ENCODE measurements at regions not wholly inside any gene's neighbourhood (a gene's known extent, or its start where the extent isn't known, plus 50 kb on each side); places are given as distances from the start of the nearest gene placed in this dataset.

DNA sequence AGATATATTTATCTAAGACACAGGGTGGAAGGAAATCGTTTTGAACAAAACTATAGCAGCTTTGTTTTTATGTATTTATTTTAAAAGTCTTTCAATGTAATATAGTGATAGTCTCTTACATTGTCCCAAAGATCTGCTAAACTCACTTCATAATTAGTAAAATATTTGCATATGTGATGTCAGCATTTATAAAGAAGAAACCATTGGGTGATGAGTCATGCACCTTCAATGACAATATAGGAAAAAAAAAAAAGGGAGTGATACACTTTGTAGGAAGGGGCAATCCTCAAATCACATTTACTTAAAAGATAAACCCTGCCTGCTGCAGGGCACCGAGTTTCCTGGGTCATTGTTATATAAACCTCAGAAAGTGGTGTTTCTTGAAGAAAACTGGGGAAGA is 112.4 kb upstream of the SEMA3C start:
- Mint-ChIP-seq H3K4me1 (no peaks in the 10 kb centered on the region), H3K27ac (no peak overlapping the region), H3K4me3 (peak overlapping the region in 1 of 4 donors; percentile 45), H3K27me3 (no peaks in the 10 kb centered on the region), H3K9me3 (peaks cover 0 to 13% (median 4%) of the 10 kb centered on the region in 3 donors), H3K36me3 (no peaks in the 10 kb centered on the region)

DNA sequence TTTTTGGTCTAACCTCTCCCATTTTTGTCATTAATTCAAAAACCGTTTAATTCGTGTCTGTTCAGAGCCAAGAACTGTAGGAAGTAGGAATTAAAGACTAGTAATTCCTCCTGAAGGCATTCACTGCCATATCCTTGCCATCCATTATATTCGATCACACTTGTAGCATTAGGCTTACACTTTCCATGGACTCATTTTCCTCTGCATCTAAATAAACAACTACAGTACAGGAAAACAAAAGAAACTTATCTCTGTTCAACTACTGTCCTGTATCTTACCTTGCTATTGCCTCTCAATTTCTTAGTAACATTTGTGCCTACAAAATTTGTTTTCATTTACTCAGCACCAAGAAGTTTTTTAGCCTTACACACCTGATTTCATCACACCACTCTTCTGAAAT is 111.6 kb upstream of the SEMA3C start:
- H3K9me3 Mint-ChIP-seq: peaks cover 0 to 13% (median 4%) of the 10 kb centered on the region in 3 donors
- no peaks in the 10 kb centered on the region for H3K36me3 Mint-ChIP-seq
- no peak overlapping the region for H3K4me3 Mint-ChIP-seq
- H3K27me3 Mint-ChIP-seq: no peaks in the 10 kb centered on the region
- H3K4me1 Mint-ChIP-seq: no peaks in the 10 kb centered on the region
- peak overlapping the region in 1 of 3 donors; percentile 33 for H3K27ac Mint-ChIP-seq

DNA sequence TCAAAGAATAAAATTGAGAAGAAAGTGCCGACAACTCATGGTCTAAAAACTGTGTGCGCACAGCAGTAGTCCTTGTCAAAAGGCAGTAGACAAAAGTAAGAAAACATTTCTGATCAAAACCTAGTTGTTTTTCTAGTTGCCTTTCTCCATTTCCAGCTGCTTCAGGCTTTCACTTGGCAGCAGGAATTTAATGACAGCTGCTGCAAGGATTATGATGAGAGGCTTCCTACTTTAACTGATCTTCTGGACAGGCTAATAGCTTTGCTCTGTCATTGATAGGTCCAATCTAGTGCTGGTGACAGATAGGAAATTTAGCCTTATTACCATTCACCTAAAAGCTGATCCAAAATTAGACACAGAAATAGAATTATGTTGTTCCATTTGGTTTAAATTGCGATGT is 110.7 kb upstream of the SEMA3C start:
- no peak overlapping the region for H3K27ac Mint-ChIP-seq
- no peaks in the 10 kb centered on the region for H3K4me1 Mint-ChIP-seq
- peaks cover 0 to 12% (median 3%) of the 10 kb centered on the region in 3 donors for H3K9me3 Mint-ChIP-seq
- no peaks in the 10 kb centered on the region for H3K27me3 Mint-ChIP-seq
- H3K36me3 Mint-ChIP-seq: no peaks in the 10 kb centered on the region
- H3K4me3 Mint-ChIP-seq: no peak overlapping the region

DNA sequence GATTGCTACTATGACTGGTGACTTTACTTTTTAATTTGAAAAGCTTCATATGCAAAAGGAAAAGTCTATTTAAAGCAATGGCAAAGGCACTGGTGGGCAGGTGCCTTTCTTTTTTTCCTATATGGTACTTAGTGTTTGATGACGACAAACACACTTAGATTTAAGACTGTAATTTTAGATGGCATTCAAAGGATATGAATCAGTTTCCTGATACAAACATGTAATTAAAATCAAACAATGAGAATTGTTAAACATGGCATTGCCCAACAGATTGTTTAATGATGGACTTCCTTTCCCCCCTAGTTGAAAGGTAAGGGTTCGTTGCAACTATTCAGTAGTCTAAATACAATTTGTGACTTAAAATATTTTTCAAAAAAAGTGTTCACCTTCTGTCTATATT is 106.5 kb upstream of the SEMA3C start:
- Mint-ChIP-seq H3K36me3 (no peaks in the 10 kb centered on the region), H3K9me3 (peaks cover 0 to 12% (median 4%) of the 10 kb centered on the region in 3 donors), H3K27ac (no peak overlapping the region), H3K27me3 (no peaks in the 10 kb centered on the region), H3K4me3 (no peak overlapping the region), H3K4me1 (no peaks in the 10 kb centered on the region)

DNA sequence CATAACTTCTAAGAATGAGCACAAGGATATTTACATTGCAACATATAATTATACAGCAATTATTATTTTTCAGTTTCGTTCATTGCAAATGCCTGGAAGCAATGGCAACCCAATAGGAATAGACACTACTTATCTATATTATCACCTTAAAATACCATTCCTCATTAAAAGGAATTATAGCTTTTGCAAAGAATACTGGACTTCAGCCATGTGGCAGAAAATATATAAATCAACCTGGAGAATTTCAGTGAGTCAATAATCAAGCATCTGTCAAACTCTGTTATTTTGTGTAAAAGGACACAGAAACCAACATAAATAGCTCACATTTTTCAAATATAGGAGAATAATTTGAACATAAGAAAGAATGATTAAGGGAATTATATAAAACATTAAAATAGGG is 96.1 kb upstream of the SEMA3C start:
- H3K36me3 Mint-ChIP-seq: no peaks in the 10 kb centered on the region
- H3K9me3 Mint-ChIP-seq: peaks cover 0 to 4% (median 3%) of the 10 kb centered on the region in 3 donors
- no peaks in the 10 kb centered on the region for H3K27me3 Mint-ChIP-seq
- no peak overlapping the region for H3K4me3 Mint-ChIP-seq
- H3K27ac Mint-ChIP-seq: no peak overlapping the region
- no peaks in the 10 kb centered on the region for H3K4me1 Mint-ChIP-seq

DNA sequence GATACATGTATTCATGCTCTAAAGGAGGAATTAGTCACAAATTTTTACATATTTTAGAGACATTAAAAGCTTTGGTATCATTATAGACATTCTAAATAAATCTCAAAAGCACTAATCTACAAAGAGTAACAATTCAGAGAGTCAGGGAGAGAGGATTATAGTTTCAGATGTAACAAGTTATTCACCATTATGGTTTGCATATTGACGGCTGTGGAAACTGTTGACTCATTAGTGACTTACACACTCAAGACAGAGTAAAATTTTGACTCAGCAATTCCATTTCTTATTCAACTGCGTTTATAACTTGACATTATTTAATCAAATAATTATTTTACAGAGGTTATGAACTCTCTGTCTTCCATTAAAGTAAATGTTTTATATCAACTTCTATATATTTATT is 95.4 kb upstream of the SEMA3C start:
- no peaks in the 10 kb centered on the region for H3K27me3 Mint-ChIP-seq
- no peaks in the 10 kb centered on the region for H3K36me3 Mint-ChIP-seq
- H3K9me3 Mint-ChIP-seq: peaks cover 0 to 4% (median 3%) of the 10 kb centered on the region in 3 donors
- no peak overlapping the region for H3K27ac Mint-ChIP-seq
- no peak overlapping the region for H3K4me3 Mint-ChIP-seq
- no peaks in the 10 kb centered on the region for H3K4me1 Mint-ChIP-seq

DNA sequence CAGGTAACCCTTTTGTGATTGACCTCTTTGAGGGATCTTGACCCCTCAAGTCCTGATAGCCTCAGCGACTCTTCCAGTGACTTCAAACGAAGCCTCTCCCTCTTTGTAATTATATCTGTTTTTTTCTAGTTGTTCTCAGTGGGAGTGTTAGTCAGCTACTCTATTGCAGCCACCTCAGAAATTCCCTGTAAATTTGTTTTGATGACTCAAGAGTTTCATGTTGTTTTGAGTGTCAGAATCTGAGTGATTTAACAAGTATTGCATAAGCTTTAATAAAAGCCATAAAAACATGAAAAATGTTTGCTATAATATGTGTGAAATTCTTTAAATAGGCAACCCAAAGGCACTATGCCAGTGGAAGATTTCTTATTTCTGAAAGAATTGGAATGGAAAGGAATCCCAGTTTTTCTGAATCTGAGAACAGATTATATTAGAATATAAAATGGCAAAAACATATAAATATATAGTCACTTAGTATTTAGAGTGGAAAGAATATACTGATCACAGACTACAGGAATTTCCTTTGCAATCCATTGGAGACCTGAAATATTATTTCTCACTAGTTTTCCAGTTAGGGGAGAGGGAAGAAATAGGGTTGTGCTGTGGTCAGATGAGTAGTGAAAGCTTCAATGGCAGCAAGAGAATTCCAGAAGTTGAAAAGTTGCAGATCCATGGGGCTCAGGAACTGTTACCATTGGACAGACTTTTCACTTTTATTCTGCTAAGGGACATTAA is 94.4 kb upstream of the SEMA3C start:
- Mint-ChIP-seq H3K27ac (no peak overlapping the region), H3K4me3 (no peak overlapping the region), H3K4me1 (no peaks in the 10 kb centered on the region), H3K36me3 (no peaks in the 10 kb centered on the region), H3K9me3 (peaks cover 0 to 4% (median 3%) of the 10 kb centered on the region in 3 donors), H3K27me3 (no peaks in the 10 kb centered on the region)

DNA sequence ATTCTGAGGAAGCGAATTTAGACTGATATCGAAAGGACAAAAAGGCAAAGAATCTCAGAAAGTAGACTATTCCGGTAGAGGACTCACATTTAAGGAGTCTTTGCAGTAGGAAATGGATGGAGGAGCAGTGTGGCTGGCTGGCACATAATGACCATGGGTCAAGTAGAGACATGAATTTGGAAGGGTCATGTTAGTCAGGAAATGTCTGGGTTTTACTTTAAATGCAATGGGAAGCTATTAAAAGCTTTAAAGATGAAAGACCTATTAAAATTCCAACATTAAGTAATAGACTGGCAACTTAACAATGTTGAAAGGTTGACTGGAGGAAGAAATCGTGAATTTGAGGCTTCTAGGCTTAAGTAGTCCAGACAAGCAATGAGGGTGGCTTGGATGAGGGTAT is 90.0 kb upstream of the SEMA3C start:
- no peak overlapping the region for H3K4me3 Mint-ChIP-seq
- H3K27ac Mint-ChIP-seq: no peak overlapping the region
- no peaks in the 10 kb centered on the region for H3K36me3 Mint-ChIP-seq
- H3K27me3 Mint-ChIP-seq: no peaks in the 10 kb centered on the region
- no peaks in the 10 kb centered on the region for H3K4me1 Mint-ChIP-seq
- H3K9me3 Mint-ChIP-seq: peaks cover 2 to 8% (median 7%) of the 10 kb centered on the region in 3 donors

DNA sequence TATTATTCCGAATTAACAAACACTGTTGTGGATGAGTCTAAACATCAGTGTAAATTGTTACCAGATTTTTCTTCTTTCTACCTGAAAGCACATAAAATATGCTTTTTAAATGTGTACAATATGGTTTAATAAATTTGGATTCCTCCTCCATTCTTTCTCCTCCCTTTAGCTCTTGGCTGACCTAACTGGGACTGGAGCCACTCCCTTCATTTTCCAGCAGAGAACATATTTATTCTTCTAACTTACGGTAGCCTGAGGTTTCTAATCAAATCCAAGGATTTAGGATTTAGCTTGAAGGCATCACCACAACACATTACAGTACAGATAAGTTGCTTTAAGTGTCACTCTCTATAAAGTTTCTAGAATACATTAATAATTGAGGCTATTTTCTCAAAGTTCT is 88.2 kb upstream of the SEMA3C start:
- Mint-ChIP-seq H3K9me3 (peaks cover 2 to 9% (median 6%) of the 10 kb centered on the region in 3 donors), H3K27ac (no peak overlapping the region), H3K36me3 (no peaks in the 10 kb centered on the region), H3K4me1 (no peaks in the 10 kb centered on the region), H3K4me3 (no peak overlapping the region), H3K27me3 (no peaks in the 10 kb centered on the region)

DNA sequence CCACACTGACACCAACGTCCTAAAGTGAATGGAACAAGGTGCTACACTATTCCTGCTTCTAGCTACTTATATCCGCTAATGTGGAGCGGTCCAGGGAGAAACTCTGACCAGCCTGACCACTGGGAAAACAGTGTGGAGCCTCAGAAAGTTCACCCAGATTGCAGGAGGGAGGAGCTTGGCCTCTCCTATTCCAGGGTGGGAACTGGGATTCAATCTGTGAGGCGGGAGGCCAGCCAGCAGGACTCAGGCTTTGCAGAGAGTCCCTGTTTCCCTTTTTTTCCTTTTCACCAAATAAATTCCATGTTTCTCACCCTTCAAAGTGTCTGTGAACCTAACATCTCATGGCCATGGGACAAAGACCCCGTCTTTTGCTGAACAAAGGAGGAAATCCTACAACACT is 86.4 kb upstream of the SEMA3C start:
- H3K4me3 Mint-ChIP-seq: no peak overlapping the region
- H3K9me3 Mint-ChIP-seq: peaks cover 2 to 9% (median 6%) of the 10 kb centered on the region in 3 donors
- H3K27ac Mint-ChIP-seq: no peak overlapping the region
- H3K36me3 Mint-ChIP-seq: no peaks in the 10 kb centered on the region
- H3K4me1 Mint-ChIP-seq: no peaks in the 10 kb centered on the region
- H3K27me3 Mint-ChIP-seq: no peaks in the 10 kb centered on the region

DNA sequence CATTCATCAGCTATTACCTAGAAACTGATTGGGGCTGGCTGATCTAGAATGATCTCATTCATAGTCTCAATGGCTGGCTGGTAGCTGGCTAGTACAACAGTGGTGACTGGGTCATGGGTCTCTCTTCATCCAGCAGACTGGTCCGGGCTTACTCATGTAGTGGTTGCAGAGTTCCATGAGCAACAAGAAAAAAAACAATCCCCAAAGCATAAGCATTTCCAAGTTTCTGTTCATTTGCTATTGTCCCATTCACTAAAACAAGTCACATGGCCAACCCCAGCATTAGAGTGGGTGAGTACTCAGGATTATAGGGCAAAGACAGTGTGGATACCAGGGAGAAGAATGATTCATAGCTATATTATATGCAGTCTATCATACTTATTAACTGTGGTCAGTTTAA is 85.2 kb upstream of the SEMA3C start:
- H3K9me3 Mint-ChIP-seq: peaks cover 2 to 11% (median 9%) of the 10 kb centered on the region in 3 donors
- no peaks in the 10 kb centered on the region for H3K36me3 Mint-ChIP-seq
- no peak overlapping the region for H3K4me3 Mint-ChIP-seq
- no peaks in the 10 kb centered on the region for H3K4me1 Mint-ChIP-seq
- H3K27ac Mint-ChIP-seq: no peak overlapping the region
- no peaks in the 10 kb centered on the region for H3K27me3 Mint-ChIP-seq

DNA sequence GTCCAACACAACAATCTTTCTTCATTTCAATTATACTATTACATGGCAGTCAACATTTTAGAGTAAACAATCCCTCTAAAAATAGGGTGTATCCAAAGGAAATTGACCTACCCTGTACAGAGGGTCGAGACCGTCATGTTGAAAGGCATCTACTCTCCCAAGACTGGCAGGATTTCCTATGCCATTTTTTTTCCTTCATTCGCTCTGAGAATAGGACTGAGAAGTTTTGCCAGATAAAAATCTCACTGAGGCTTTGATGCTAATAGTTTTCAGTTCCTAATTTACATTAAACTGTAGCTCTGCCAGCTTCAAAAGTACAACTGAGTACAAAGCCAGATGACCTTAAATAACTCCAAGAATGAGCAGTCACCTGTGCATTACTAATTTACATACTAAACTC is 84.5 kb upstream of the SEMA3C start:
- H3K27me3 Mint-ChIP-seq: no peaks in the 10 kb centered on the region
- H3K36me3 Mint-ChIP-seq: no peaks in the 10 kb centered on the region
- peaks cover 4 to 11% (median 9%) of the 10 kb centered on the region in 3 donors for H3K9me3 Mint-ChIP-seq
- H3K27ac Mint-ChIP-seq: no peak overlapping the region
- H3K4me1 Mint-ChIP-seq: no peaks in the 10 kb centered on the region
- no peak overlapping the region for H3K4me3 Mint-ChIP-seq

DNA sequence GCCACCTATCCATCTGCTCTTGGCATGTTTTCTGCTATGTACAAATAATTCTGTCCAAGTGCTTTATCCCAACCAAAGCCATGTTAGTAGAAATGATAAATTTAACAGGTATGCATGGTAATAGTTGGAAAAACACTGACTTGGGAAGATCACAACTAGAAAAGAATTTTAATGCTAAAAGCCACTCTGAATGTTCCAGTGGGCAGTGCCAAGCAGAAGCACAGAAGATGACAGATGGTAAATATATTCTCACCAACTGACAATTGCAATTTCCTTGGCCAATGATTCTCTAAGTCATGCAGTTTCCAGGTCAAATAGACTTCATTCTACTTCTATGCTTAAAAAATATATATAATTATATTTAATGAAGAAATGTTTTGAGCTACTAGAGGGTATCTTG is 83.6 kb upstream of the SEMA3C start:
- H3K9me3 Mint-ChIP-seq: peaks cover 4 to 11% (median 9%) of the 10 kb centered on the region in 3 donors
- H3K4me3 Mint-ChIP-seq: no peak overlapping the region
- no peak overlapping the region for H3K27ac Mint-ChIP-seq
- no peaks in the 10 kb centered on the region for H3K36me3 Mint-ChIP-seq
- no peaks in the 10 kb centered on the region for H3K4me1 Mint-ChIP-seq
- no peaks in the 10 kb centered on the region for H3K27me3 Mint-ChIP-seq

DNA sequence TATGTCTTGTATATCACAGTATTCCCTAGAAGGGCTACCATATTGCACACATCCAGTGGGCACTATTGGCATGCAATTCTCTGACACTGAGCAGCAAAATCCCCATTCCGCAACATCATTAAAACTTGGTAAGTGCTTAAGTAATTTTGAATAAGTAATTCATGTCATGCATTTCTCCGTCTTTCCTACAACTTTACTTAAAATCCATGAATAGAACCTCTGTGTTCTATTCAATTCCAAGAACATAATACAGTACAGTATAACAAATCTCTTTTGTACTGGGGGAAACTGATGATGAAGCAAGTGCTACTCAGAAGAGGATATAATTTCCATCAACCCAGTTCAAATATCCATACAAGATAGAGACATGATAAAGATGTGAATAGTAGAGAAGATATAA is 80.9 kb upstream of the SEMA3C start:
- H3K4me1 Mint-ChIP-seq: no peaks in the 10 kb centered on the region
- H3K9me3 Mint-ChIP-seq: peaks cover 2 to 17% (median 7%) of the 10 kb centered on the region in 3 donors
- no peak overlapping the region for H3K4me3 Mint-ChIP-seq
- no peaks in the 10 kb centered on the region for H3K36me3 Mint-ChIP-seq
- H3K27ac Mint-ChIP-seq: peak overlapping the region in 1 of 3 donors; percentile 49
- H3K27me3 Mint-ChIP-seq: no peaks in the 10 kb centered on the region

DNA sequence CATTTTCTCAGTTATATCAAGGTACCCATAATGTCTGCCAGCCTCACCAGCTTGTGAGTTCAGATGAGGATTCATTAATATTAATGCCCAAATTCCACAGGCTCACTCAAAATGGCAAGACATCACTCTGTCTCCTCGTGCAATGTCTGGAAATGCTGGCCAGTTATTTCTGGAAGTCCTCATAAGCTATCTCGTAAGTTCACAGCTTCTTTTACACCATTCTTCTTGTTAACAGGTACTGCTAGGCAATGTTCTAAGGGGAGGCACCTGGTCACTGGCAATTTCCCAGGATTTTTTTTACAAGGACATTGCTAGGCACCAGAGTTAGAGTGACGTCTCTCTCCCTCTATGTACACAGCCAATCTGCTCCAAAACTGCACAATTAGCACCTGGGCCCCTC is 80.2 kb upstream of the SEMA3C start:
- Mint-ChIP-seq H3K27me3 (no peaks in the 10 kb centered on the region), H3K9me3 (peaks cover 2 to 15% (median 7%) of the 10 kb centered on the region in 3 donors), H3K4me1 (no peaks in the 10 kb centered on the region), H3K36me3 (no peaks in the 10 kb centered on the region), H3K27ac (no peak overlapping the region), H3K4me3 (no peak overlapping the region)

DNA sequence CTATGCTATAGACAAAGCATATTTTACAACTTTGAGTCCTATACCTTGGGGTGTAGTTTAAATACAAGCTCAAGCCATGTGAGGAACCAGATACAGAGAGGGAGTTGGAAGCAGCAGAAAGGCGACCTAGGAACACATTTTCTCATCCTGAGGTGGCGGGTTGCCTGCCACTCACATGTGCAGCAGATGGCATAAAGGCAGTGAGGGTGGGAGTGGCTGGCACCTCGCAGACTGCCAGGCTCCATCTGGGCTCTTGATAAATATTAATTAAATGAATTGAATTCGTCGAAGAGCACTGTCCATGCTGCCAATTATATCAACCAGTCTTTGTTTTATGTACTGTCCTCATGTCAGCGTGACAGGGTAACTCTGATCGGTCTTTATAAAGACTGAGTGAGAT is 79.0 kb upstream of the SEMA3C start:
- no peak overlapping the region for H3K4me3 Mint-ChIP-seq
- H3K36me3 Mint-ChIP-seq: no peaks in the 10 kb centered on the region
- peaks cover 2 to 11% (median 7%) of the 10 kb centered on the region in 3 donors for H3K9me3 Mint-ChIP-seq
- H3K4me1 Mint-ChIP-seq: no peaks in the 10 kb centered on the region
- no peaks in the 10 kb centered on the region for H3K27me3 Mint-ChIP-seq
- H3K27ac Mint-ChIP-seq: no peak overlapping the region

Data from IgD-negative memory B cell (primary cell).